ENCODE measurements at regions not wholly inside any gene's neighbourhood (a gene's known extent, or its start where the extent isn't known, plus 50 kb on each side); places are given as distances from the start of the nearest gene placed in this dataset.

- peaks cover 7% of the 10 kb centered on the region for H3K4me1 ChIP-seq (ENCODE audit: control insufficient read depth, insufficient read depth, low read length)
- ChIA-PET CTCF (no interaction called here), POLR2A (no interaction called here)
These were observed 132.2 kb upstream of the NUDT4 start for GRCh38 chr12:93245543-93245942.

More at GRCh38 chr12:93245543-93245942, 132.2 kb upstream of the NUDT4 start:
- no peaks in the 10 kb centered on the region for H3K9me3 ChIP-seq (ENCODE audit: control insufficient read depth, insufficient read depth, low read depth, low read length)
- no peak overlapping the region for H3K27ac ChIP-seq (ENCODE audit: extremely low read depth, low read depth, low read length)
- TF ChIP-seq ZNF571 (tag by site-specific recombination; IDR thresholded peaks at IDR 0.05) (no peak), ZNF768 (tag by site-specific recombination; IDR thresholded peaks at IDR 0.05) (no peak), KLF10 (tag by site-specific recombination; IDR thresholded peaks at IDR 0.05) (no peak), KLF17 (tag by site-specific recombination; IDR thresholded peaks at IDR 0.05) (no peak), ZFP41 (tag by site-specific recombination; IDR thresholded peaks at IDR 0.05; ENCODE audit: borderline replicate concordance) (no peak), ZNF169 (tag by site-specific recombination; IDR thresholded peaks at IDR 0.05) (no peak), AEBP2 (tag by site-specific recombination; IDR thresholded peaks at IDR 0.05; ENCODE audit: borderline replicate concordance) (no peak), ZIC2 (tag by site-specific recombination; IDR thresholded peaks at IDR 0.05) (no peak), HOXC10 (CRISPR knock-in tag; IDR thresholded peaks at IDR 0.05) (no peak), ZNF701 (tag by site-specific recombination; IDR thresholded peaks at IDR 0.05) (no peak), ZNF558 (tag by site-specific recombination; IDR thresholded peaks at IDR 0.05) (no peak), ZNF174 (tag by site-specific recombination; IDR thresholded peaks at IDR 0.05) (no peak), ZNF202 (tag by site-specific recombination; IDR thresholded peaks at IDR 0.05; ENCODE audit: borderline replicate concordance) (no peak), ZNF580 (tag by site-specific recombination; IDR thresholded peaks at IDR 0.05) (no peak), KLF16 (tag by site-specific recombination; IDR thresholded peaks at IDR 0.05) (no peak), PRDM2 (tag by site-specific recombination; IDR thresholded peaks at IDR 0.05; ENCODE audit: borderline replicate concordance) (no peak), ZNF138 (tag by site-specific recombination; IDR thresholded peaks at IDR 0.05; ENCODE audit: borderline replicate concordance) (no peak), GFI1B (tag by site-specific recombination; IDR thresholded peaks at IDR 0.05) (no peak), ZFHX2 (tag by site-specific recombination; conservative IDR thresholded peaks at IDR 0.05) (no peak), ZFP69B (tag by site-specific recombination; IDR thresholded peaks at IDR 0.05) (no peak)
- H3K36me3 ChIP-seq (ENCODE audit: control insufficient read depth in 2 of 2, insufficient read depth in 1 of 2, low read length in 2 of 2): no peaks in the 10 kb centered on the region
- H3K4me3 ChIP-seq (ENCODE audit: low read depth, low read length): no peak overlapping the region

All from HEK293 (cell line).